GM12892 (cell line): ENCODE measurements at regions not wholly inside any gene's neighbourhood (a gene's known extent, or its start where the extent isn't known, plus 50 kb on each side); places are given as distances from the start of the nearest gene placed in this dataset.

Experiments used
- POLR2A ChIP-seq: IDR thresholded peaks from 2 replicates; pipeline ENCODE4 v1.6.1; 2011; ENCODE audit warnings: low read depth, low read length, control low read depth
- POLR2AphosphoS5 ChIP-seq: IDR thresholded peaks from 2 replicates; pipeline ENCODE4 v1.6.1; 2011; ENCODE audit warnings: low read depth, low read length, control low read depth
- TAF1 ChIP-seq: IDR thresholded peaks from 2 replicates; pipeline ENCODE4 v1.6.1; 2011; ENCODE audit warnings: low read depth, mild to moderate bottlenecking, control low read depth, low read length, borderline replicate concordance

GRCh38 chr12:42763682-42764081 lies 174.1 kb upstream of the PRICKLE1 start:
- TF ChIP-seq POLR2A (no peak), POLR2AphosphoS5 (no peak), TAF1 (no peak)
